GM18861 (cell line): ENCODE measurements at regions not wholly inside any gene's neighbourhood (a gene's known extent, or its start where the extent isn't known, plus 50 kb on each side); places are given as distances from the start of the nearest gene placed in this dataset.
"Not testable (repeated sequence)": the region's sequence is repeated elsewhere in the genome, so short reads cannot be mapped to it uniquely, and the experiment has no call there.

Source experiments
- ATAC-seq: cut with Tn5 transposase; IDR thresholded peaks from one replicate; pipeline ENCODE4 v1.9.1; 2021; ENCODE audit not compliant: unreplicated experiment

DNA sequence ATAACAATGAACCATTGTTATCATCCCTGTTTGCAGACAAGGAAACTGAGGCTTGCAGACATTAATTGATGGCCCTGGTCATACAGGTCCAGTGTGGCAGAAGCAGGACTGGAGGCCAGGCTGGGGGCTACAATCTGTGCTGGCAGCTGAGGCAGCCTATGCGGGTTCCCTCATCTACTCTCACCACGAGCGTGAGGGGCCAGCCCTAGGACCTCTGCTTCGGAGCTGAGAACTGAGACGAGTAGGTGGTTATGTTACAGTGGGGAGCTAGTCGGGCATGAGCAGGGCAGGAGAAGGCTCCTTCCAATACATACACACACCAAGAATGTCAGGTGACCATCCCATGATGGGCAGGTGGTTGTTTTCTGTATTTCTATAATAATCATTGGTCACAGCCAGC lies 82.2 kb upstream of the ASB18 start:
- no peak for ATAC-seq

DNA sequence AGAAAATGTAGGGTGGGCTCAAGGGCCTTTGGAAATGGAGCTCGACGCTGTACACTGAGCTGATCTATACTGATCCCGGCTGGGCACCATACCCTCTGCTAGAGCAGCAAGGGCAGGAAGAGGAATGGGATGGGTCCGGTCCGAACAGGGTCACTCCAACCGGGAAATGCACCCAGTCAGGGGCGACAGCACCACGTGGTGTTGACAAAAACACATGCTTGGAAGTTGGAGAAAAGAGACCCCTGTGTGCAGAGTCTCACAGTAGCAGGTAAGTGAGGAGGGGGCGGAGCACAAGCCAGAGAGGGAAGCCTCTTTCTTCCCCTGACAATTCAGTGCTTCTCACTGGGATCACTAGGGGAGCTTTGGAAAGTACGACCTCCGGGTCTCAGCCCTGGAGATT lies 84.1 kb upstream of the ASB18 start:
- no peak for ATAC-seq

DNA sequence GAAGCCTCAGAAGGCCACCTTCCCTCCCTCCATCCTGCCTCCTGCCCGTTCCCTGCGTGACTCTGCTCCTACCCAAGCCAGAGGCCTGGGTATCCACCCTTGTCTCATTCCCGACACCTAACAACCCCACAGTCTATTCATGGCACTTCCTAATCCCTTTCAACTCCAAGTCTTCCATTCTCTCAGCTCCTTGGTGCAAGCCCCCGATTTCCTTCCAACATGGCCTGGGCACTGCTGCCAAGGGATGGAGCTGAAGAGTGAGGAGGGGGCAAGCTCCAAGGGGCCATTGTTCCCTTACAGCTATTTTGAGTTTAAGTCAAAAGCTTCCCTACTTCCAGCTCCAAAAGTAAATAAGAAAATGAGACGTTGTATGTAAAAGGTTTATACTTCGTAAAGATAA lies 84.8 kb upstream of the ASB18 start:
- ATAC-seq: no peak

DNA sequence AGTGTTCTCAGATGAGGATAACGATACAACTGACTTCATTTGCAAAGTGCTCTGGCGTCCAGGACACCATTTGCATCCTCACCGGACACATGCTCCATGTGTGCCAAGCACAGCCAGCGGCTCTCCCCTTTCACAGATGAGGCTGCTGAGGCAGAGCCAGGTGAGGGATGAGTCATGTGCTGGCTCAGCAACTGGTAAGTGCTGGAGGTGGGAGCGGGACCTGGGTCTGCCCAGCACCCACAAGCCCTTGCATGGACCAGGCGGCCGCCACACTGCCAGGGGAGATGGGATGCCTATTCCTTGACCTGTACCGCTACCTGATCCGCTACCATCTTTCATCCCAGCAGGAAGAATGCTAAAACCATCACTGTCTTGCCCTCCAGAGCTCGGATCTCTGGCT lies 86.2 kb upstream of the ASB18 start:
- no peak for ATAC-seq

DNA sequence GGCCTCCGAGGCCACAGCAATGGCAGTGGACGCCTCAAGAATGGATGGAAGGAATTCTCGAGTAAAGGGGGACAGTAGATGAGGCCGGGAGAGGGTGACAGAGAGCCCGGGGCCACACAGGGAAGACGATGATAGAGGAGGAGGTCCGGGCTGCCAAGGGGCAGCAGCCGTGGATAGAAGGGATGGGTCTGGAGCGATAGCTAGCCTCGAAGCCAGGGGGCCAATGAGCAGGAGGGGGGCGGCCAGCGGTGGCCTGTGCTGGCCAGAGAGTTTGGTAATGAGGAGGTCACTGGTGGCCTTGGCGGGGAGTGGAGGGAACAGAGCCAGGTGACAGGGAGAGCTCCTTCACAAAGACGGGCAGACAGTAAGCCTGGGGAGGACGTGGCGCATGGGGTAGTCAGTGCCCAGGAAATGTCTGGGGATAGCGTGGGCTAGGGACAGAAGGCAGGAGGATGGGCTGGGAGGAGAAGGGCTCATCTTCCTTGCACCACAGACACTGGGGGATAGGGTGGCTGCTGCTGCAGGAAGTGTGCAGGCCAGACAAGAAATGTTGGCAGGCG lies 87.8 kb upstream of the ASB18 start:
- no peak for ATAC-seq

DNA sequence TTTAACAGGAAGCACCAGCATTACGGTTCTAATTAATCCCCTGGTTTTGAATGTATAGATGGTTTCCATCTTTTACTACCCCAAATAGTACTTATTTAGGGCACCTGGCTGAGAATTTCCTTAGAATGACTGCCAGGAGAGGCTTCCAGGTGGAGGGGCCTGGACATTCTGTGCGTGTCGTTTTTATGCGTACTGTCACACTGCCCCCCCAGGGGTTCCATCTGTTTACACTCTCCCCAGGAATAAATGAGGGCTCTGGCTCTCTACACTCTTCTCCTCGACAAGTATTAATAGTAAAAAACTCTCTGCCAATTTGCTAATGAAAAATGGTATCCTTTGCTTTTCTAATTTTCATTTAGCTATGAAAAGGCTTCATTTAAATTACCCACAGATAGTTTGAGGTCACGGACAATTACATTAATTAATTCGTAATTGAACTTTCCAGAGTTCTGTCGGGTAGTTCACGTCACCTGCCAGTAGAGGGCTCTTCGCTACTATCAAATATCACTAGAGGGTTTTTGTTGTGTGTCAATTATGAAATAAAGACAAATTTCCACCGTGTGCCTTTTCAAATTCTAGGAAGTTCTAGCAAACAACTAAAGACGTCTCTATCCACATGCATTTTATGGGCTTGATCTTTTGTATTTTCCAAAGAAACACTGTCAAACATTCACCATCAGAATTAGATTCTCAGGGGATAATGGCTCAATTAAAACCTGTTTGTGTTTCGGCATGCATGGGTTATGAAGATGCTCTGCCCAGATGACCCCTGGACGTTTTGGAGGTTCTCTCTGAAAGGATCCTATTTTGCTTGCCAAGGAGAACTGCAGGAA lies 88.8 kb upstream of the ASB18 start:
- ATAC-seq: no peak

DNA sequence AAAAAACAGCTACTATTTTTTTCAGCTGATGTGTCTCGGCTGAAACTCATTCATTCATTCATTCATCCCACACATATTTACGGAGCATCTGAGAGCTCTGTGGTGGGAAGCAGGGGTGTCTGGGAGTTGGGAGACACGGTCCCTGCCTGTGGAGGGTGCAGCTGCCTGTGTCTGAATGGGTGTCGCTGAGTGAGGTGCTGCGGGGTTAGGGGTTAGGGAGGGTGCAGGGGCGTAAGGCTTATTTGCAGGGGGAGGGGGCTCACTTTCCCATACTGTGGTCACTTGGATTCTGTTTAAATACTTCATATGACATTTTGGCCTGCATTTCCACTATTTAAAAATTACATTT lies 89.4 kb upstream of the ASB18 start:
- no peak for ATAC-seq

DNA sequence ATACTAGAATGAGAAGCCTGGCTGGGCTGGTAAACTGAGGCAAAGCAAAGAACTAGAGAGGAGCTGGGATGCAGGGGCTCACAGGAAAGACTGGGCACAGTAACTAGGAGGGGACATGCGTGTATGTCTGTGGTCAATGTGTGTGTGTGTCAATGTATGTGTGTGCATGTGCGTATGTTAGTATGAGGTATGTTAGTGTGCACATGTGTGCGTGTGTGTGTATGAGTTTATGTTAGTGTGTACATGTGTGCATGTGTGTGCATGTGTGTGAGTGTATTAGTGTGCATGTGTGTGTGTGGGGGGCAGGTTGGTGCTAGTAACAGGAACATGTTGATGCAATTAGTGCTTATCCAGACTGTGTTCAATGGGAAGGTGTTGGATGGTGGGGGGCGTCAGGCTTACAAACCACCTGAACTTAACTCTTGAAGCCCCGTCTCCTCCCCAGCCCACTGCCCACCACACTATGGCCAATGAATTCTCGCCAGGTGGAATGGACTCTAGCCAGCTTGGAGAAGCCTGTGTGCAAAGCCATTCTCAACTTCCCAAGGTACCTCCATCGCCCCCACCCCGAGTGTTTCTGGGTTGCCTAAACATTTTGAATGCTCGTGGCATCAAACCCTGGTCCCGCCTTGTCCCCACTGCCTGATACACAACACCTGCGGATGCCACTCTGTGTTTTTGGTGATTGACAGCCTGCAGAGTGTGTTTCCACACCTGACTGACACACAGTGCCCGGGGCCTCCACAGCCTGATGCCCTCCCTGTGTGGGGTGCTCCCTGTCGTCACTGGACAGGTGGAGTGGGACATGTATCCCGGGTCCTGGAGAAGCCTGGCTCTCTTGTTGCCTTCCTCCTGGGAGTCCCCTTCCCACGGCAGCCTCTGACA lies 90.1 kb upstream of the ASB18 start:
- no peak for ATAC-seq

DNA sequence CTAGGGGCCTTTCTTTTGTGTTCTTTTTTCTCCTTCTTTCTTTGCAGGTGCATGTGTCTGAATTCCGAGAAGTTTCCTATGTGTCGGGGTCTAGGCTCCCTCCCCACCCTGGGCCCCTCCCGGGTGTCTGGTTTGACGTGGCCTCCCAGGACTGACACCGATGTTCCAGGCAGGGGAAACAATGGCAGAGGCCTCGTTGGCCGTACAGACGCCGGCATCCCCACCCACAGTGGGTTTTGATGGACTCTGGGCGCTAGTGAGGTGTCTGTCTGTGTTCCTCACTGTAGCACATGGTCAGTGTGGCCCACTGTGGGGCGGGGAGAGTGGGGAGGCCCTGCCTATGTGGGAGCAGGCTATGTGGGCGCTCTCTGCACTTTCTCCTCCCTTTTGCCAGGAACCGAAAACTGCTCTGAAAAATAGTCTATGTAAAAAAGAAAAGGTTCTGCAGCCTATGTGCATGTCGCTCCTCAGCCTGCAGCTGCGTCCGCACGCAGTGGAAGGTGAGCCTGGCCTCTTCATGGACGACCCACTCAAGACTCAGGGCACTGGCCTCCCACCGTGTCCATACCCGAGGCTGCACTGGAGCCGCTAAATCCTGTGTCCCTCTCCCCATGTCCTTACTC lies 90.9 kb upstream of the ASB18 start:
- ATAC-seq: no peak

DNA sequence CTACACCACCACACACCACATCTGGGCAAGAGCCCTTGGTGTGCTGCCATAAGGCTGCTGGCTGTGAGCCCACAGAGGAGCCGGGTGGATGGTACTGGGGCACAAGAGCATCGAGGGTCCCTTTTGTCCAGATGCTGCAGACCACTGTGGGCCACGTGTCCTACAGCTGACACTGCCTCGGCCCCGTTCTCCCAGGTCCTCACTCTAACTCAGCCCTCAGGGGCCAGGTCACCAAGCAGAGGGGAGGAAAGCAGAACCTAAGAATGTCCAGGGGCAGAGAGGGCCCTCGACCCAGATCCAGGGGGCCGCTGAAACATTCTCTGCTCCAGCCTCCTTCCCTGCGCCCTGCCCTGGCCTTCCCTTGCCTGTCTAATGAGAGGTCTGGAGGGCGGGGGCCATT lies 91.7 kb upstream of the ASB18 start:
- no peak for ATAC-seq

DNA sequence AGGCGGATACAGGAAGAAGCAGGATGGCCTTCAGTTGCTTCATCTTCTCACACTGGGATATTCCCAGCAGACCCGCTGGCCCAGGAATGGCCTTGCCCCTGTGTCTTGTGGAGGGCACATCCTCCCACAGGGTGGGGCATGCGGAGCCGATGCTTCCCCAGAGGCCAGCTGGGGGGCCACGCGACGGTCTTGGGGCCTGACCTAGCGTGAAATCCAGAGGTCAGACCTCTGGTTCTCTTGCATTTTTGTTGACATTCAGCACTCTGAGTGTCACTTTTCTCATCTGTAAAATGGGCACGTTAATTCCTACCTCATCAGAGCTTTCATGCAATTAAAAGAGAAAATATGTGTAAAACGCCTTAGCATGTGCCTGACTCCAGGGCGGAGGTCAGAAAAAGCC lies 92.1 kb upstream of the ASB18 start:
- ATAC-seq: not testable (repeated sequence)

DNA sequence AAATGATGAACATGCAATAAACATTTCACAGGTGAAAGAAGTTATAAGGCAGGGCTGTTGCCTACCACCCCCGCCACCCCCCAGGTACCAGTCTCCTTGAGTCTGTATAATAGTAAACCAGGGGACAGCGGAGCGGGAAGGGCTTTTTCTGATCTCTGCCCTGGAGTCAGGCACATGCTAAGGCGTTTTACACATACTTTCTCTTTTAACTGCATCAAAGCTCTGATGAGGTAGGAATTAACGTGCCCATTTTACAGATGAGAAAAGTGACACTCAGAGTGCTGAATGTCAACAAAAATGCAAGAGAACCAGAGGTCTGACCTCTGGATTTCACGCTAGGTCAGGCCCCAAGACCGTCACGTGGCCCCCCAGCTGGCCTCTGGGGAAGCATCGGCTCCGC lies 94.3 kb upstream of the ASB18 start:
- ATAC-seq: not testable (repeated sequence)

DNA sequence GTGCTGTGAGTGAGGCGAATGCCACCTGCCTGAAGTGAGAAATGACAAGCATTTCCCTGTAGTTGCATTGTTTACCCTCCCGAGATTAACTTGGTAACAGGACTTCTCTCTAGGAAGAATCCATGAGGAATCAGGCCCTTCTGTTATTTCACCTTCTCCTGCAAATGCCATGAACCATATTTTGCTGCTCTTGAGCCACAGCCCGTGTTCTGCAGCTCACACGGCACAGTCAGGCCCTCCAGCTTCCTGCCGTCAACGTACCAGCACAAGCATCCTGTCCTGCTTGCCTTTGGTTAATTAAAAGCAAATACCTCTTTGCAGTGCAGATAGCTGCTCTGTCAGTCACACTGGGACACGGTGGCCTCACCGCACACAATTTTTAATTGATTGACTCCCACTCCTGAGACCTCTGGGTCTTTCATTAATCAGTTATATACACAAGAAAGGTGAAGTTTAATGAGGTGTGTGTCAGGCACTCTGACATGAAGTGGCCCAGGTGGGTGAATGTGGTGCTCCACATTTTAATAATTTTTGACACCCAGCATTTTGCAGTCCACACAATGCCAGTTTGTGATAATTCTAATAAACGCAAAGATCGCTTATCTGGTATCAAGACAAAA lies 95.3 kb upstream of the ASB18 start:
- no peak for ATAC-seq

DNA sequence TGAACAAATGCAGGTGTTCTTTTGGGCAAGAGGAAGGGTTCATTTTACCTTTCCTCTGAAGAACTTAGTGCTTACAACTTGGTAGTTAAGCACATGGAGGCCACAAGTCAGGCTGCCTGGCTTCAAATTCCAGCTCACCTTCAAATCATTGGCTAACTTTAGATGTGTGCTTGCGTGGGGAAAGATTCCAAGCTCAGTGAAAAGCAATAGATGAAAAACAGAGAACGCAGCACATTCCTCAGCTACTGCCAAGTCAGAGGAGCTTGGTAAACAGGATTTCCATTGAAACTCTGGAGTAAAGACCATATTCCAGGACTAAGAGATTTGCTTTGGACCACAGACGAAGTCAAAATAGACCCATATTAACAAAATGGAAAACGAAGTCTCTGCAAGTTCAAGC lies 96.3 kb upstream of the ASB18 start:
- ATAC-seq: no peak

DNA sequence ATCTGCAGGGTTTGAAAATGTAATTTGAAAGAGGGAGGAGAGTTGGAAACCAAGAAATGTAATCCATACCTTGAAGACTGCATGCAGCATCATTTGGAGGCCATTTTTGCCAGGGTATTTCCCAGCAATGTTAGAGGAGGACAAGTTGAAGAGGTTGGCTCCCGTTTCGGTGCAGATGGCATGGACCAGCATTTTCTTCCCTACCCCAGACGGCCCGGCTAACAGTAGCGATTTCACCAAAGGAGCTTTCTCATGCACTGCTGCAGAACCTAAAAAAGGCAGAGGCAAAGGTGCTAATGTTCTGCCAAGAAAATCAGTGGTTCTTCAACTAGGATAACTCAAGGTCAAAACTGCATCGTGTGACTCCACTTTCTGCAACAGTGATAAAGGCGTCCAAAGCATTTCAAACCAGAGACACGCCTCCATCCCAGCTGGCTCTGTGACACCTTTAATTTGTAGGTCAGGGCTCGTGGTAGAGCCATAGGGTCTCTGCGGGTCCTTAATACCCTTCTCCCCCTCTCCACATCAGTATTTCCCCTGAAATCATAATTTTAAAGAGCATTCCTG lies 99.6 kb upstream of the ASB18 start:
- no peak for ATAC-seq

DNA sequence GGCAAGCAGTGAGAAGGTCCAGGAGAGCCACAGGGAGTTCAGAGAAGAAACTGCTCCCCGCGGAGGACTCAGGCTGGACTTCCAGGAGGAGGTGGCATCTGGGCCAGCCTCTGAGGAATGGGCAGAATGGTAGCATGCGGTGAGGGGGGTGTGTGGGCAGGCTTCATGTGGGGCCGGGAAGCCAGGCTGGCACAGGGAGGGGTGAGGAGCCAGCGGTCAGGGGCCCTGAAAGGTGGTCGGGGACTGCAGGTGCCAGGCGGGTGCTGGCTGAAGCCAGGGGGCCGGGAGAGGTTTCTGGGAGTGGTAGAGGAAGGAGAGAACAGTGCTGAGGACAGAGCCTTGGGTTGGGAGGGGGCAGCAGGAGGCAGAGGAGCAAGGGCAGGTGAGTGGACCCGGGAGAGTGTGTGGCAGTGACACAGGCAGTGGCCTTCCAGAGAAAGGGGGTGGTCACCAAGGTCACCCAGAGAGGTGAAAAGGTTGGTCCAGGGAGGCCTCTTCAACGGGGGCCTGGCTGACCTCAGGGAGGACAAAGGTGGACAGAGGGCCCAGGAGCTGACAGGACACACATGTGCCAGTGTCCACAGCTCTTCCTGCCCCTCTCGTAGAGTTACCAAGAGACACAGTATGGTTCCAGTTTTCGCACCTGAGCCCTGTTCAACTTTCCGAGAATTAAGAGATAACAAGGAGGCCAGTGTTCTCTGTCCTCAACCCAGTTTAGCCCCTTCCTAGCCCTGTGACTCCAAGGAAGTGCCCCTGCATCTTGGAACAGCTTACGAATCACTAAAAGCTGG lies 101.2 kb upstream of the ASB18 start:
- no peak for ATAC-seq

DNA sequence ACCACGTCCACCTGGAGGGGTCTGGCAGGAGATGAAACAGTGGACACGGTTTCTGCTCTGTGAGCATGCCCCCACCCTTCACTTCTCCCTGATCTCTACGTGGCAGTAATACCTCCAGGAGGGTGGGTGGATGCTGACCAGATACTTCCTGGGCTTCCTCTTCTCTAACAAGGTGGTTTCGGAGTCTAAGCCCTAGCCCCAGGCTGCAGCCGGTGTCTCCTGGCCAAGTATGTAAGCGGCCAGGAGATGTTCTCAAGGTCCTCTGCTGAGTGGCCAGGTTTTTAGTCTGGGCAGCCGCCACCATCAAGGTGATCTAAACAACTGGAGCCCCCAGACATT lies 101.8 kb upstream of the ASB18 start:
- no peak for ATAC-seq

DNA sequence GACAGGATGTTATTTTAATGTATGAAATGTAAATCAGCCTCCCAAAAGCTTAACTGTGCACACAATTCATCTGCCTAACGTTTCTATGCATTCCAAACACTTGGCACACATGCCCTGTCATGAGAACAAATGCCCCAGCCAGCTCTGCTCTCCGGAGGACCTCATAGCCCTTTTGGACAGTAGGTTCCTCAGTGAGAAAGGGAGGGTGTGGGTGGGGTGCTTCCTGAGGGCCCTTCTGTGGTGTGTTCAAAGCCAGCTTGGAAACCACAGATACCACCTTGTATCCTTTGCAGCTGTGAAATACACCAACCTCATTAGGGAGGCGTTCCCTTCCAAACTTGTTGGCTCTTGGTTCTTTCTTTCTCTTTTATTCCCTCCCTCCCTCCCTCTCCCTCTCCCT lies 102.2 kb upstream of the ASB18 start:
- no peak for ATAC-seq

DNA sequence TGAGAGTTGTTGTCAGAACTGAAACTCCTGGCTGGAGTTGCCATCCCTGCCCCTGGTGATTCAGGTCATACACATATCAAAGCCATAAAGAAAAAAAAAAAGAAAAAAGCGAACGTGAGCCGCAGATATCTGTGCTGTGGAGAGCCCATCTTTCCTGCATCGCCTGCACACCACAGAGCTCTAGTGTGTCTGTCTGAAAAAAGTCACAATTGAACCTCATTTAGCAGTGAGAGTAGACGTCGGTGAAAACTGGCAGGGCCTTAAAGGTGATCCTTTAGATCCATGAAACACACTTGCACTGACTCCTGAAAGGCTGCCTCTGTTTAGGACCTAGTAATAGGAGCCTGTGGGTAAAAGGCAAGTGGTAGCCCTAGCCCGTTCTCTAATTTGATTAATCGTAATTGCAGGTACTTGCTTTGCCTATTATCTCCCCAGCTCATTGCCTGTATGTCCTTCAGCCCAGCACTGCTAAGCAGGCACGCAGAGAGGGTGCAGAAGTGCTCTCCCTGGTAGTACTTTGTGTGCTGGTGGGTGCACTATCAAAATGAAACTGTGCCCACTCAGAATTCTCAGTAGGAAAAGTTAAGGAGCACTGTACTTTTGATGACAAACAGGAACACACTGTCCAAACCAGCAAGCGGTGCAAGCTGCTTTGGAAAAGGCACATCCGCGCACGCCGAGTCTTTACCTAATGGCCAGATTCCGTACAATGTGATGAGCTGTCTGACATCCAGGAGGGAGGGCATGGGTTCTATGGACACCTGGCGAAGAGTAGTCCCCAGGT lies 103.5 kb upstream of the ASB18 start:
- ATAC-seq: no peak
